ENCODE measurements at regions not wholly inside any gene's neighbourhood (a gene's known extent, or its start where the extent isn't known, plus 50 kb on each side); places are given as distances from the start of the nearest gene placed in this dataset.

GRCh38 chr16:49014277-49015224, 267.1 kb downstream of the CBLN1 start:
- no peak for DNase-seq (ENCODE audit: low read depth in 2 of 2)
- Histone ChIP-seq H3K27ac (ENCODE audit: insufficient read depth, low read length) (no peak overlapping the region), H3K79me2 (ENCODE audit: control insufficient read depth, insufficient read depth, low read length) (no peaks in the 10 kb centered on the region), H3K9me3 (ENCODE audit: control insufficient read depth, insufficient read depth, low read depth, low read length) (no peaks in the 10 kb centered on the region), H3K4me1 (ENCODE audit: control insufficient read depth, extremely low read depth, insufficient read depth, low read length) (no peaks in the 10 kb centered on the region), H3K36me3 (ENCODE audit: control insufficient read depth, insufficient read depth, low read length) (no peaks in the 10 kb centered on the region), H3K9ac (ENCODE audit: insufficient read depth, low read length) (no peak overlapping the region), H3K4me3 (replicated peaks in 1 of 4; ENCODE audit: control extremely low read depth in 1 of 4, insufficient read depth in 1 of 4, low read depth in 3 of 4, low read length in 4 of 4) (no peak overlapping the region), H2AFZ (ENCODE audit: low read length) (no peak overlapping the region), H4K20me1 (ENCODE audit: control insufficient read depth, extremely low read depth, insufficient read depth, low read length) (no peaks in the 10 kb centered on the region), H3K4me2 (ENCODE audit: extremely low read depth, insufficient read depth, low read length) (no peak overlapping the region), H3K27me3 (ENCODE audit: control insufficient read depth, insufficient read depth, low read length) (no peaks in the 10 kb centered on the region)
- TF ChIP-seq EZH2 (IDR thresholded peaks at IDR 0.05; ENCODE audit: low read length, missing control alignments) (no peak), CTCF (conservative IDR thresholded peaks at IDR 0.05 in 1 of 2, IDR thresholded peaks at IDR 0.05 in 1 of 2; ENCODE audit: low read depth in 1 of 2, low read length in 2 of 2) (no peak)

GRCh38 chr16:49013727-49014080, 267.9 kb downstream of the CBLN1 start:
- Histone ChIP-seq H2AFZ (ENCODE audit: low read length) (no peak overlapping the region), H3K4me1 (ENCODE audit: control insufficient read depth, extremely low read depth, insufficient read depth, low read length) (no peaks in the 10 kb centered on the region), H3K4me3 (replicated peaks in 1 of 4; ENCODE audit: control extremely low read depth in 1 of 4, insufficient read depth in 1 of 4, low read depth in 3 of 4, low read length in 4 of 4) (no peak overlapping the region), H3K36me3 (ENCODE audit: control insufficient read depth, insufficient read depth, low read length) (no peaks in the 10 kb centered on the region), H4K20me1 (ENCODE audit: control insufficient read depth, extremely low read depth, insufficient read depth, low read length) (no peaks in the 10 kb centered on the region), H3K4me2 (ENCODE audit: extremely low read depth, insufficient read depth, low read length) (no peak overlapping the region), H3K27me3 (ENCODE audit: control insufficient read depth, insufficient read depth, low read length) (no peaks in the 10 kb centered on the region), H3K9ac (ENCODE audit: insufficient read depth, low read length) (no peak overlapping the region), H3K27ac (ENCODE audit: insufficient read depth, low read length) (no peak overlapping the region), H3K9me3 (ENCODE audit: control insufficient read depth, insufficient read depth, low read depth, low read length) (no peaks in the 10 kb centered on the region), H3K79me2 (ENCODE audit: control insufficient read depth, insufficient read depth, low read length) (no peaks in the 10 kb centered on the region)
- TF ChIP-seq EZH2 (IDR thresholded peaks at IDR 0.05; ENCODE audit: low read length, missing control alignments) = no peak
- no peak for TF ChIP-seq CTCF (conservative IDR thresholded peaks at IDR 0.05 in 1 of 2, IDR thresholded peaks at IDR 0.05 in 1 of 2; ENCODE audit: low read depth in 1 of 2, low read length in 2 of 2)
- DNase-seq (ENCODE audit: low read depth in 2 of 2) = no peak

- Histone ChIP-seq H3K4me2 (ENCODE audit: extremely low read depth, insufficient read depth, low read length) (no peak overlapping the region), H3K9me3 (ENCODE audit: control insufficient read depth, insufficient read depth, low read depth, low read length) (no peaks in the 10 kb centered on the region), H2AFZ (ENCODE audit: low read length) (no peak overlapping the region), H3K27ac (ENCODE audit: insufficient read depth, low read length) (no peak overlapping the region), H3K79me2 (ENCODE audit: control insufficient read depth, insufficient read depth, low read length) (no peaks in the 10 kb centered on the region), H3K27me3 (ENCODE audit: control insufficient read depth, insufficient read depth, low read length) (no peaks in the 10 kb centered on the region), H3K36me3 (ENCODE audit: control insufficient read depth, insufficient read depth, low read length) (no peaks in the 10 kb centered on the region), H3K9ac (ENCODE audit: insufficient read depth, low read length) (no peak overlapping the region), H3K4me1 (ENCODE audit: control insufficient read depth, extremely low read depth, insufficient read depth, low read length) (no peaks in the 10 kb centered on the region), H4K20me1 (ENCODE audit: control insufficient read depth, extremely low read depth, insufficient read depth, low read length) (no peaks in the 10 kb centered on the region), H3K4me3 (replicated peaks in 1 of 4; ENCODE audit: control extremely low read depth in 1 of 4, insufficient read depth in 1 of 4, low read depth in 3 of 4, low read length in 4 of 4) (no peak overlapping the region)
- TF ChIP-seq EZH2 (IDR thresholded peaks at IDR 0.05; ENCODE audit: low read length, missing control alignments) = no peak
- no peak for TF ChIP-seq CTCF (conservative IDR thresholded peaks at IDR 0.05 in 1 of 2, IDR thresholded peaks at IDR 0.05 in 1 of 2; ENCODE audit: low read depth in 1 of 2, low read length in 2 of 2)
- DNase-seq (ENCODE audit: low read depth in 2 of 2) = peak in 1 of 2 donors; percentile 62
These were observed 268.5 kb downstream of the CBLN1 start for GRCh38 chr16:49012961-49013726.

All from fibroblast of lung (primary cell).